NCI-H345 treated with DMSO at 0.1 percent for 48 hours (cell line): ENCODE measurements at regions not wholly inside any gene's neighbourhood (a gene's known extent, or its start where the extent isn't known, plus 50 kb on each side); places are given as distances from the start of the nearest gene placed in this dataset.
"Not testable (repeated sequence)": the region's sequence is repeated elsewhere in the genome, so short reads cannot be mapped to it uniquely, and the experiment has no call there.

Experiments
- DNase-seq: peaks from one replicate; lab custom pipeline; 2025; ENCODE audit not compliant: unreplicated experiment; lab: John Stamatoyannopoulos, UW

DNA sequence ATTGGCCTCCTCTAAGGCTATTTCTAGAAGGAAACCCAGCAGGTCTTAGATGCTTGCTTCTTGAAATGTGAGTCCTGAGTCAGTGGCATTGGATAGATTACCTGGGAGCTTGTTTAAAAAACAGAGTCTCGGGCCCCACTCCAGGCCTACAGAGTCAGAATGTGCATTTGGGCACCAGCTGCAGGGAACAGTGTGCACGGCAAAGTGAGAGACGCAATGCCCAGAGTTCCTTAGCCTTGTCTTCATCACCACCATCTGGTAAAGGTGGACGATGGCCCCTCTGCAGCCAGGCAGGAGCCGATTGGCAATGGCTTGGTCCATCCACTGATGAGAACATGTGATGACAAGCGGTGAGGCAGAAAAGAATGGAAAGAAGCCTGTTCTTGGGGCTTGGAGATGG, 102.1 kb upstream of the TSC22D1 start:
- DNase-seq: no peak

DNA sequence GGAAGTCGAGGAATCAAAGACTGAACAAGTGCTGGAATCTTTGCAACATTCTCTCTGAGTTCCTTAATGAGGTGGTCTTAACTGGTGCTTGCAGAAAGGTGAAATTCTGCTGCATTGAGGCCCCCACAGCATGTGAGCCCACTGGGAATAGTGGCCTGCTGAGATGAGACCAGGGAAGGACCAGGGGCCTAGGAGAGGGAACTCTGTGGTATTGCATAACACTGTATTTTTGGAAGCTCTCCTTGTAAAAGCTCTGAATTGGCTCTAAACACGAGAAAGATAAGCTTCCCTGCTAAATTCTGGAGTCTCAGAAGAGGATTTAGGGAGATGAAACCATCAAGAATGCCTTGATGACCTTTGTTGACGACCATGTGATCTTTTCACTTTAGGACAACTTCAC, 100.4 kb upstream of the TSC22D1 start:
- no peak for DNase-seq

- DNase-seq: no peak
Measured at GRCh38 chr13:44669534-44669933, 93.4 kb upstream of the TSC22D1 start.

DNA sequence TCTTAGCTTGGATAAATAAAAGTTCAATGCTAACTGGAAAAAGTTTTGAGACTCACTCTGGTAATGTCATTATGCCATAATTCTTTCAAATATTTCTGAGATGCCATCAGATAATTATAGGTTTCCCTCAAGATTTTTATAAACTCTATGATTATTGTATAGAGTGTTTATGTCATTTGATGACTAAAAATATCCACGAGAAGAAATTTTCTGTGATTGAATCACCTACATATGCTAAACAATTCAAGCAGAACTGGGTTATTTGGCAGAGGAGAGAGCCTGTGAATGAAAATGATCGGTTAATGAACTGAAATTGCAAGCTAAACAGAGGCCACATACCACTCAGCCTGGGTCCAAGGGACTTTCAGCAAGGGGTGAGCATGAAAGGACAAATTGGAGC, 92.6 kb upstream of the TSC22D1 start:
- no peak for DNase-seq

DNA sequence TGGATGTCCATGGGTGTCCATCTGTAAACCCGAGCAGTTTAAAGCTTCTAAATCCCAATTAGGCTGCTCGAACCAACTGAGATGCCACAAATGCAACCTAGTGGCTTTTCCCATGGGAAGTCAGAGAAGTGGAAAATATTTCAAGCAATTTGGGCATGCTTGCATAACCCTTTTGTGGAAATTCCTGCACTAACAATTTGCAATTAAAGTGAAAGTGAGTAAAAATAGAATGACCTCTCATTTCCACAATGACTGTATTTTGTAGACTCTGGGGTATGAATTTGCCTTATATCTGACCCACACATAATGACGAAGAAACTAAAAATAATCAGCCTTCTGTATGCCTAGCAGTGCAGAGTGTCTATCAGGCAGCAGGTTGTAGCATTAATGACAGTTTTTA, 91.8 kb upstream of the TSC22D1 start:
- DNase-seq: no peak

- not testable (repeated sequence) for DNase-seq
Measured at GRCh38 chr13:44666538-44666937, 90.4 kb upstream of the TSC22D1 start.

GRCh38 chr13:44664308-44664707, 88.2 kb upstream of the TSC22D1 start:
- no peak for DNase-seq

DNA sequence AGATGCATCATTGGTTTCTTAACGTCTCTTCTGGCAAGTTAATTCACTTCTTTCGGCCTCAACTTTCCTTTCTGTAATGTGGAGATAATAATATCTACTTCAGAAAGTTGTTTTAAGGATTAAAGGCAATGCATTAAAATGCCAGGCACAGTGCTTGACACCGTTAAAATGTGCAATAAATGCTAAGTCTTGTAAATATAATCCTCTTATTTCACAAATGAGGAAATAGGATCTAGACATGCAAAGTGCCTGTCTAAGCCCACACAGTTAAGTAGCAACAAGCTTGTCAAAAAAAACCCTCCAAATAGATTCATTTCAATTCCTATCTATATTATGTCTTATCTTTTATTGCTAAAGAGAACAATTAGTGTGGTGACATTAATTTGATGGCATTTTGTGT, 86.4 kb upstream of the TSC22D1 start:
- DNase-seq: no peak

DNA sequence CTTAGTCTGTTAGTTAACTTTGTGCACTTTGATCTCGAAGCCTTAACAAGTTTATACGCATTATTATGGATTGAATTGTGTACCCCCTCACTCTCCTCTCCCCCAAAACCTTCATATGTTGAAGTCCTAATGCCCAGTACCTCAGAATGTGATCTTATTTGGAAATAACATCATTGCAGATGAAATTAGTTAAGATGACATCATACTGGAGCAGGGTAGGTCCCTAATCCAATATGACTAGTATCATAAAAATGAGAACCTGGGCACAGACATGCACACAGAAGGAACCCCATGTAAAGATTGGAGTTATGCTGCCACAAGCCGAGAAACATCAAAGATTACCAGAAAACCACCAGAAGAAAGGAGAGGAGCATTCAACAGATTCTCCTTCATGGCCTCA, 85.8 kb upstream of the TSC22D1 start:
- DNase-seq: no peak

- no peak for DNase-seq
Measured at GRCh38 chr13:44660050-44660449, 83.9 kb upstream of the TSC22D1 start.

DNA sequence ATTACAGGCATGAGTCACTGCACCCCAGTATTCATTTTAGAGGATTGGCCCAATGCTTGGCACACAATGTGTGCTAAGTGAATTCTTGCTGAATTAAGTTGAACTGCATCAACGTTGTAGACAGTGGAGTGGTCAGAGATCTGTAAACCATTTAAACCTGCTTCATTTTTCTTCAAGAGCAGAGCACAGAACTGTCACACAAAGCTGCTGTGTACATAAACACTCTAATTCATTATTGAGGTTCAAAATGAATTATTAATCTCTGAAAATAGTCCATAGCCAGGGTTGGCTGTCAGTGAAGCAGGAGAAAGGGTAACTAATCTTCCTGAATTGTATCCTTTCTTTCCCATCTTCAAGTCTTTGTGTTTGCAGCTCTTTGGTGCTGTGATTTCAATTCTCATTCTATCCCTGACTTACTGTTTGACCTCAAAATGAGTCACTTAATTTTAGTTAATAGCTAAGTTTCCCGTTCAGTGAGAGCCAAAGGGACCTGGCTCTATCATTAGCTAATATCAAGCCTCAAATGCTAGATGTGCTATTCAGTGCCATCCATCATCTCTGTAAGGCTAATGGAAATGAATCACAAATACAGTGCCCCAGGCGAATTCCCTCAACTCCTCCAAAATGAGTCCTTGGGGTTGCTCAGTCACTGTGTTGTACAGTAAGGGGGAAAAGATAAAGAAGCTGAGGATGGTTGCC, 77.0 kb upstream of the TSC22D1 start:
- no peak for DNase-seq

DNA sequence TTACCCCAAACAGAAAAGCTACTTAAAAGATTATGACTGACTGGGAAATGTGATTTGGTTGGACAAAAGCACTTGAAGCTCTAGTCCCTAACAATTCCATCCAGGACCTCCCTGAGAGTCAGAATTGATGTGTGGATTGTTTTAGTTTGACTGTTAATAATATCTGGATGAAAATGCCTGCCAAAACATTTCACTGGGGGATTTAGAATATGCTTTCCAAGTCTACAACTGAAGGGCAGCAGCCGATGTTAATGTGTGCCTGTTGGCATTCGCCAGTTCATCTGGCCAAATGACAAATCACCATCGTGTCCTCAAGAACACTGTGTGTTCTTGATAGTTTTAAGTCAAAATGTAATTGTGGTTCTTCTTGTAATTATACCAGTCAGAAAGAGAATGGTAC, 76.0 kb upstream of the TSC22D1 start:
- DNase-seq: no peak

DNA sequence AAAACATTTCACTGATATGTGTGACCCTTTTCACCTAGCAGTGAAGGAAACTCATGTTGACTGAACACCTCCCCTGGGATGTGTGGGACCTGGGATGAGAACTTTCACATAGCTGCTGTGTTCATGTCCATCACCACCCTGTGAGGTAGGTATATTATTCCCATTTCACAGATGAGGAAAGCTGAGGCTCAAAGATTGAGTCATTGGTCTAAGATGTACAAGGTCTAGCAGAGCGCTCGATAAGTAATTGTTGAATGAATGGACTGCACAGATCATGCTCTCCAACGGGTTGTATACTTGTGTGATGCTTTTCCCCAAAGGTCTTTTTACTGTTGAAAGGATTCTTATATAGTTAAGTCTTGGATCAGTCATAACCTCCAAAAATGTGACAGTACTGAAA, 75.6 kb upstream of the TSC22D1 start:
- no peak for DNase-seq

DNA sequence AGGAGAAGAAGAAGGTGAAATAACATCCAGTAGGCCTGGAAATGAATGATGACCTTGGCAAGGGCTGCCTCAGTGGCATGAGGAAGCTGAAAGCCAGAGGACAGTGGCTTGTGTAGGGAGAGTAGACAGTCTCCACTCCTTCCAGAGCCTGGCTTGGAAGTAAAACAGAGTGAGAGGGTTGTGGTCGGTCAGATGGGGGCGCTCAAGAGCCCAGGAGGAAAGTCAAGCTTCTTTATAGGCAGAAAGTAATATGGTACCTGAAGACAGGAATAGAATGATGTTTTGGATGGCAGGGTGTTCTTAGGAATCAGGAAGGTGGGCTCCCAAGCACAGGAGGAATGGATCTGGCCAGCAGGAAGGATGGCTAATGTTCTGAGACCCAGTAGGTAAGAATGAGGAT, 75.1 kb upstream of the TSC22D1 start:
- DNase-seq: no peak

- no peak for DNase-seq
Measured at GRCh38 chr13:44649834-44650233, 73.7 kb upstream of the TSC22D1 start.

GRCh38 chr13:44649104-44649428, 72.9 kb upstream of the TSC22D1 start:
- no peak for DNase-seq

GRCh38 chr13:44648392-44649103, 72.4 kb upstream of the TSC22D1 start:
- no peak for DNase-seq

DNA sequence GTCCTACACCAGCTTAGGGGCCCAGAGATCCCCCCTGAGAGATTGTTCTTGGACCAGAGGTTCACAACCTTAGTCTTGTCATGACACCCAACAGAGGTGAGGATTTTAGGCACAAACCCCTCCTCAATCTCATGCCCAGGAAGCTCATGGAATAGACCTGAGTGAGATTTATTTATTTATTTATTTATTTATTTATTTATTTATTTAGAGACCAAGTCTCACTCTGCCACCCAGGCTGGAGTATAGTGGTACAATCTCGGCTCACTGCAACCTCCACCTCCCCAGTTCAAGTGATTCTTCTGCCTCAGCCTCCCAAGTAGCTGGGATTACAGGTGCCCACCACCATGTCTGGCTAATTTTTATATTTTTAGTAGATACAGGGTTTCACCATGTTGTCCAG, 71.4 kb upstream of the TSC22D1 start:
- DNase-seq: not testable (repeated sequence)

GRCh38 chr13:44646044-44646443, 69.9 kb upstream of the TSC22D1 start:
- no peak for DNase-seq

DNA sequence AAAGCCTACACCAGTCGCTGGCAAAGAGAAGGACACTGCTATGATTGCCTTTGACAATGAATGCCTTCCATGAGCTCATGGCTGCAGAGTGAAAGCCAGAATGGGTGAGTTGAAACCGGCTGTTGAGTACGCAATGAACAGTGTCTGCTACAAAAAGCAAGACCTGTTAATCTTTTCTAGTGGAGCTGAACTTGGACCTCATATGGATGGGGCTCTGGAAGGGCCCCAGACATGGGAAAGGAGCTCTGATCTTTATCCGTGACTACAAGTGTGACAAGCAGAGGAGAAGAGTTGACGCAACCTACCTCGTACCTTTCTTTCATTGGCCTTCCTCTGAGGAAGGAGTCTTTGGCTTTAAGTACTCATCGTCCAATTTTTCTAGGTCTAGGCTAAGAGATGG, 67.1 kb upstream of the TSC22D1 start:
- no peak for DNase-seq

- no peak for DNase-seq
Measured at GRCh38 chr13:44637581-44637980, 61.5 kb upstream of the TSC22D1 start.

GRCh38 chr13:44629465-44630183, 53.5 kb upstream of the TSC22D1 start:
- no peak for DNase-seq
